H1 (cell line): ENCODE measurements at regions not wholly inside any gene's neighbourhood (a gene's known extent, or its start where the extent isn't known, plus 50 kb on each side); places are given as distances from the start of the nearest gene placed in this dataset. TPM values are rescaled to one million over a fixed set of nuclear protein-coding genes. Genes with fewer than 3 reads are reported as not detected.

Source experiments
- small RNA-seq: library from polyadenylated mRNA; stranded (forward); fragments of <200 nt; extraction: miRNeasy Mini kit (QIAGEN cat#:217004); gene quantifications from one replicate; pipeline ENCODE3, GENCODE V24; 2013; ENCODE audit not compliant: insufficient read depth

Small RNA genes lying in the stretch of these regions (small RNA-seq; reads per million reads assigned to genes)
- not detected for gene RNU6-366P
